Thyroid gland (tissue), 4 donors: ENCODE measurements at regions not wholly inside any gene's neighbourhood (a gene's known extent, or its start where the extent isn't known, plus 50 kb on each side); places are given as distances from the start of the nearest gene placed in this dataset.

Source experiments
- CTCF ChIP-seq, 6 experiments: fragments of 200-600 bp in 3 of 6; fragments of 450-650 bp in 3 of 6; sonication (generic) in 3 of 6; IDR thresholded peaks; one replicate each; pipeline ENCODE4 v1.5.1; 2016 to 2019; ENCODE audit warnings: antibody characterized with exemption in 6 of 6, mild to moderate bottlenecking in 2 of 6, inconsistent platforms in 1 of 6, moderate library complexity in 1 of 6
- POLR2A ChIP-seq, 2 donors: fragments of 450-650 bp; IDR thresholded peaks; one replicate each; pipeline ENCODE4 v1.6.1; 2017; ENCODE audit warnings: antibody characterized with exemption in 2 of 2, mild to moderate bottlenecking in 2 of 2, moderate library complexity in 1 of 2

DNA sequence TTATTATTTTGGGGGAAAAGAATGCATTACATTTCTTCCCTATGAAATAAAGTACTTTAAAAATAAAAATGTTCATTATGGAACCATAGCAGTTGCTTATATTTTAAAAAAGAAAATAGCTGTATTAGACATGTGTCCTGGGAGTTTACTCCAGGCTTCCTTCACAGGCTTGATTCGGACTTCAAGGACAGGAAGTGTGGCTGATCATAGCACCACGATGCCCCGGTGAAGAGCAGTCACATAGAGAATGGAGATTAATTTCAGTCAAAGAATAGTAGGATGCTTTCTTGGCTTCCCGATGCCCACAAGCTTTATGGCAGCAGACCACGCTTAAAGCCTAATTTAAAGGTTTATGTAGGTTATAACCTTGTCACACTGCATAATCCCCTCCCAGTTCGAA, 125.1 kb downstream of the NPIPB5 start:
- TF ChIP-seq CTCF (IDR thresholded peaks at IDR 0.05) (no peak), POLR2A (IDR thresholded peaks at IDR 0.05) (no peak)
